ENCODE measurements at regions not wholly inside any gene's neighbourhood (a gene's known extent, or its start where the extent isn't known, plus 50 kb on each side); places are given as distances from the start of the nearest gene placed in this dataset.

DNA sequence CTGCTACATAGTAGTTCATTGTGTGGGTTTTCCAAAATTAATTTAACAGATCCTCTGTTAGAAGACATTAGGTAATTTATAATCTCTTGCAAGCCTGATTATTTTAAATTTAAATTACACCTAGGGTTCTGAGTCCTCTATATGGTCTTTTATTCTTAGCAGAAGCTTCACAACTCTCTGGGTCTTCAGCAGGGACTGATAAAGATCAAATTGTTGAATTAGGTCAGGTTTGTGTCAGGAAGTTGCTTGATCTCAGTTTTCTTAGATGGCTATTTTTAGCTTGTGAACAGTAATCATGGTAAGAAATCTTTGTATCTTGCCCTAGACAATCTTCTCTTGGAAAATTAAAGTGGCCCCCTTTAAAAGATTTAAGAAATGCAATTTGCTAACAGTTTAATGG, 183.1 kb upstream of the HDAC9 start:
- no peak overlapping the region for H3K9ac ChIP-seq (ENCODE audit: low read length)
- Mint-ChIP-seq H3K36me3 (ENCODE audit: low read depth, unreplicated experiment) (no peaks in the 10 kb centered on the region), H3K4me3 (ENCODE audit: unreplicated experiment) (no peak overlapping the region), H3K27me3 (ENCODE audit: low read depth, unreplicated experiment) (no peaks in the 10 kb centered on the region), H3K9me3 (ENCODE audit: unreplicated experiment) (no peaks in the 10 kb centered on the region), H3K4me1 (ENCODE audit: low read depth, unreplicated experiment) (no peaks in the 10 kb centered on the region), H3K27ac (ENCODE audit: unreplicated experiment) (no peak overlapping the region)
- no peaks in the 10 kb centered on the region for H3K36me3 ChIP-seq (ENCODE audit: insufficient read depth, low read length)
- H3K4me1 ChIP-seq (ENCODE audit: insufficient read depth, low read length): no peaks in the 10 kb centered on the region
- H3K9me3 ChIP-seq (ENCODE audit: insufficient read depth, low read depth, low read length): no peaks in the 10 kb centered on the region
- DNase-seq (ENCODE audit: low read depth): no peak
- no peak overlapping the region for H3K4me2 ChIP-seq (ENCODE audit: low read length)
- H3K4me3 ChIP-seq (ENCODE audit: insufficient read depth, low read depth, low read length): no peak overlapping the region
- TF ChIP-seq, protein P1, sequence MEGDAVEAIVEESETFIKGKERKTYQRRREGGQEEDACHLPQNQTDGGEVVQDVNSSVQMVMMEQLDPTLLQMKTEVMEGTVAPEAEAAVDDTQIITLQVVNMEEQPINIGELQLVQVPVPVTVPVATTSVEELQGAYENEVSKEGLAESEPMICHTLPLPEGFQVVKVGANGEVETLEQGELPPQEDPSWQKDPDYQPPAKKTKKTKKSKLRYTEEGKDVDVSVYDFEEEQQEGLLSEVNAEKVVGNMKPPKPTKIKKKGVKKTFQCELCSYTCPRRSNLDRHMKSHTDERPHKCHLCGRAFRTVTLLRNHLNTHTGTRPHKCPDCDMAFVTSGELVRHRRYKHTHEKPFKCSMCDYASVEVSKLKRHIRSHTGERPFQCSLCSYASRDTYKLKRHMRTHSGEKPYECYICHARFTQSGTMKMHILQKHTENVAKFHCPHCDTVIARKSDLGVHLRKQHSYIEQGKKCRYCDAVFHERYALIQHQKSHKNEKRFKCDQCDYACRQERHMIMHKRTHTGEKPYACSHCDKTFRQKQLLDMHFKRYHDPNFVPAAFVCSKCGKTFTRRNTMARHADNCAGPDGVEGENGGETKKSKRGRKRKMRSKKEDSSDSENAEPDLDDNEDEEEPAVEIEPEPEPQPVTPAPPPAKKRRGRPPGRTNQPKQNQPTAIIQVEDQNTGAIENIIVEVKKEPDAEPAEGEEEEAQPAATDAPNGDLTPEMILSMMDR (IDR thresholded peaks at IDR 0.05; ENCODE audit: insufficient read depth, low read depth, low read length): no peak
- no peak for TF ChIP-seq EZH2 (IDR thresholded peaks at IDR 0.05; ENCODE audit: insufficient read depth, low read length)
- H4K20me1 ChIP-seq (ENCODE audit: insufficient read depth, low read length): no peaks in the 10 kb centered on the region
- no peak overlapping the region for H3K27ac ChIP-seq (ENCODE audit: low read depth, low read length)
- H2AFZ ChIP-seq (ENCODE audit: low read depth, low read length): no peak overlapping the region
- no peaks in the 10 kb centered on the region for H3K27me3 ChIP-seq (ENCODE audit: insufficient read depth, low read length)
- H3K79me2 ChIP-seq (ENCODE audit: insufficient read depth, low read length): no peaks in the 10 kb centered on the region
- no peak for FAIRE-seq

DNA sequence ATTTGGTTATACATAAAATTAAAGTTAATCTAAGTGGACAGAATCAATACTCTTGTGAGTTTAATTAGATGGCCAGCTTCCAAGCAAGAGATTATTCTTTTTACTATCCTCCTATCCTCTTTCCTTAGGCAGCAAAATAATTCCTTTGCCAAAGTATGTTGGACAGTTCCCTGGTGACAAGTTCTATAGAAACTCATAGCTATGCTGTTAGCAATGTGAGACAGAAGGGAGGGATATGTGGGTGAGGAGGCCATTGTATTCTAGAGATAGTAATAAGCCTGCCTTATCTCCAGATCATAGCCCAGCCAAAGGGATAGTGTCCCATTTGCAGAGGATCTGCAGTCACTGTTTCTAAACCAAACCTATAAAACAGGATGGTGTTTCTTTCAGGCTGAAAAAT, 181.6 kb upstream of the HDAC9 start:
- H3K27me3 ChIP-seq (ENCODE audit: insufficient read depth, low read length): no peaks in the 10 kb centered on the region
- H4K20me1 ChIP-seq (ENCODE audit: insufficient read depth, low read length): no peaks in the 10 kb centered on the region
- DNase-seq (ENCODE audit: low read depth) (no peak), FAIRE-seq (peak; percentile 32)
- H3K27ac ChIP-seq (ENCODE audit: low read depth, low read length): no peak overlapping the region
- no peaks in the 10 kb centered on the region for H3K4me1 ChIP-seq (ENCODE audit: insufficient read depth, low read length)
- H3K36me3 ChIP-seq (ENCODE audit: insufficient read depth, low read length): no peaks in the 10 kb centered on the region
- Mint-ChIP-seq H3K27me3 (ENCODE audit: low read depth, unreplicated experiment) (no peaks in the 10 kb centered on the region), H3K4me3 (ENCODE audit: unreplicated experiment) (no peak overlapping the region), H3K4me1 (ENCODE audit: low read depth, unreplicated experiment) (no peaks in the 10 kb centered on the region), H3K27ac (ENCODE audit: unreplicated experiment) (no peak overlapping the region), H3K9me3 (ENCODE audit: unreplicated experiment) (no peaks in the 10 kb centered on the region), H3K36me3 (ENCODE audit: low read depth, unreplicated experiment) (no peaks in the 10 kb centered on the region)
- TF ChIP-seq EZH2 (IDR thresholded peaks at IDR 0.05; ENCODE audit: insufficient read depth, low read length): no peak
- TF ChIP-seq, protein P1 (IDR thresholded peaks at IDR 0.05; ENCODE audit: insufficient read depth, low read depth, low read length): no peak
- H3K4me3 ChIP-seq (ENCODE audit: insufficient read depth, low read depth, low read length): no peak overlapping the region
- no peaks in the 10 kb centered on the region for H3K9me3 ChIP-seq (ENCODE audit: insufficient read depth, low read depth, low read length)
- H2AFZ ChIP-seq (ENCODE audit: low read depth, low read length): no peak overlapping the region
- no peaks in the 10 kb centered on the region for H3K79me2 ChIP-seq (ENCODE audit: insufficient read depth, low read length)
- H3K9ac ChIP-seq (ENCODE audit: low read length): no peak overlapping the region
- H3K4me2 ChIP-seq (ENCODE audit: low read length): no peak overlapping the region

- Mint-ChIP-seq H3K4me1 (ENCODE audit: low read depth, unreplicated experiment) (peaks cover 2% of the 10 kb centered on the region), H3K27me3 (ENCODE audit: low read depth, unreplicated experiment) (no peaks in the 10 kb centered on the region), H3K27ac (ENCODE audit: unreplicated experiment) (no peak overlapping the region), H3K36me3 (ENCODE audit: low read depth, unreplicated experiment) (no peaks in the 10 kb centered on the region), H3K9me3 (ENCODE audit: unreplicated experiment) (no peaks in the 10 kb centered on the region), H3K4me3 (ENCODE audit: unreplicated experiment) (no peak overlapping the region)
- no peak overlapping the region for H3K9ac ChIP-seq (ENCODE audit: low read length)
- no peaks in the 10 kb centered on the region for H3K9me3 ChIP-seq (ENCODE audit: insufficient read depth, low read depth, low read length)
- H3K4me1 ChIP-seq (ENCODE audit: insufficient read depth, low read length): no peaks in the 10 kb centered on the region
- no peaks in the 10 kb centered on the region for H4K20me1 ChIP-seq (ENCODE audit: insufficient read depth, low read length)
- DNase-seq (ENCODE audit: low read depth) (no peak), FAIRE-seq (no peak)
- no peak overlapping the region for H3K27ac ChIP-seq (ENCODE audit: low read depth, low read length)
- H3K27me3 ChIP-seq (ENCODE audit: insufficient read depth, low read length): no peaks in the 10 kb centered on the region
- TF ChIP-seq EZH2 (IDR thresholded peaks at IDR 0.05; ENCODE audit: insufficient read depth, low read length): no peak
- TF ChIP-seq, protein P1 (IDR thresholded peaks at IDR 0.05; ENCODE audit: insufficient read depth, low read depth, low read length): no peak
- H3K4me2 ChIP-seq (ENCODE audit: low read length): no peak overlapping the region
- H3K79me2 ChIP-seq (ENCODE audit: insufficient read depth, low read length): no peaks in the 10 kb centered on the region
- no peaks in the 10 kb centered on the region for H3K36me3 ChIP-seq (ENCODE audit: insufficient read depth, low read length)
- no peak overlapping the region for H3K4me3 ChIP-seq (ENCODE audit: insufficient read depth, low read depth, low read length)
- H2AFZ ChIP-seq (ENCODE audit: low read depth, low read length): no peak overlapping the region
Observed at GRCh38 chr7:18315241-18315640, 180.3 kb upstream of the HDAC9 start.

Data from astrocyte (in vitro differentiated cells and primary cell).